A673 (cell line): ENCODE measurements at regions not wholly inside any gene's neighbourhood (a gene's known extent, or its start where the extent isn't known, plus 50 kb on each side); places are given as distances from the start of the nearest gene placed in this dataset.

ENCODE experiments used
- BruUV-seq: library from RNA; stranded (reverse); fragments of 400-500 nt; replicated peaks from 2 replicates; lab custom pipeline; 2021; lab: Mats Ljungman, UMichigan
- CTCF ChIA-PET: fragments of 300-600 bp; sonication (Branson Sonifier 250); formaldehyde crosslinking; loops from one replicate; lab custom pipeline; 2022; ENCODE audit warnings: antibody characterized with exemption; lab: Charles Lee
- POLR2A ChIA-PET: fragments of 300-600 bp; sonication (Branson Sonifier 250); formaldehyde crosslinking; loops from one replicate; lab custom pipeline; 2022; ENCODE audit warnings: antibody characterized with exemption; ENCODE audit not compliant: low non-redundant PET; lab: Charles Lee
- DNase-seq: peaks from one replicate; pipeline ENCODE4 v3.0.0-alpha.2; 2015; ENCODE audit warnings: low spot score
- H3K27ac ChIP-seq: fragments of 200-600 bp; sonication (generic); 2 replicates; pipeline ENCODE4 v1.5.1; 2016; ENCODE audit warnings: mixed run types, low read depth, mild to moderate bottlenecking, mixed read lengths, antibody characterized with exemption, low read length; ENCODE audit not compliant: poor library complexity, severe bottlenecking
- H3K27me3 ChIP-seq: fragments of 200-600 bp; sonication (generic); replicated peaks from 2 replicates; pipeline ENCODE4 v1.6.1; 2017; ENCODE audit warnings: mixed run types, low read depth, mild to moderate bottlenecking, mixed read lengths, antibody characterized with exemption, low read length; ENCODE audit not compliant: insufficient read depth, poor library complexity
- H3K36me3 ChIP-seq: fragments of 200-600 bp; sonication (generic); 2 replicates; pipeline ENCODE4 v1.6.1; 2016; ENCODE audit warnings: mixed run types, mild to moderate bottlenecking, mixed read lengths, antibody characterized with exemption, low read length; ENCODE audit not compliant: insufficient read depth, poor library complexity, severe bottlenecking
- H3K4me1 ChIP-seq: fragments of 200-600 bp; sonication (generic); 2 replicates; pipeline ENCODE4 v1.6.1; 2017; ENCODE audit warnings: mixed run types, mild to moderate bottlenecking, mixed read lengths, antibody characterized with exemption, low read length; ENCODE audit not compliant: insufficient read depth, poor library complexity, severe bottlenecking
- H3K4me3 ChIP-seq: fragments of 200-600 bp; sonication (generic); 2 replicates; pipeline ENCODE4 v1.5.1; 2016; ENCODE audit warnings: low read depth, mixed run types, mild to moderate bottlenecking, mixed read lengths, low read length; ENCODE audit not compliant: poor library complexity, severe bottlenecking
- H3K9me3 ChIP-seq: fragments of 200-600 bp; sonication (generic); 2 replicates; pipeline ENCODE4 v1.6.1; 2016; ENCODE audit warnings: mixed run types, low read depth, mild to moderate bottlenecking, mixed read lengths, antibody characterized with exemption, low read length; ENCODE audit not compliant: poor library complexity, severe bottlenecking
- EZH2 ChIP-seq: fragments of 200-600 bp; sonication (generic); IDR thresholded peaks from 2 replicates; pipeline ENCODE4 v1.6.1; 2017; ENCODE audit warnings: borderline replicate concordance, low read depth, mild to moderate bottlenecking, mixed read lengths, antibody characterized with exemption, low read length; ENCODE audit not compliant: poor library complexity, severe bottlenecking
- intact Hi-C: fragments of 100-400 bp; cut with micrococcal nuclease; formaldehyde crosslinking; loops from one replicate; pipeline ENCODE4 v1.10.0; 2022; ENCODE audit not compliant: unreplicated experiment
- TF ChIP-seq, protein P1 (sequence below): fragments of 300-800, 200-600 bp; sonication (generic); conservative IDR thresholded peaks from 2 replicates; pipeline ENCODE4 v1.5.1; 2017; ENCODE audit warnings: low read depth, mild to moderate bottlenecking, antibody characterized with exemption, low read length, moderate library complexity, mixed read lengths

DNA sequence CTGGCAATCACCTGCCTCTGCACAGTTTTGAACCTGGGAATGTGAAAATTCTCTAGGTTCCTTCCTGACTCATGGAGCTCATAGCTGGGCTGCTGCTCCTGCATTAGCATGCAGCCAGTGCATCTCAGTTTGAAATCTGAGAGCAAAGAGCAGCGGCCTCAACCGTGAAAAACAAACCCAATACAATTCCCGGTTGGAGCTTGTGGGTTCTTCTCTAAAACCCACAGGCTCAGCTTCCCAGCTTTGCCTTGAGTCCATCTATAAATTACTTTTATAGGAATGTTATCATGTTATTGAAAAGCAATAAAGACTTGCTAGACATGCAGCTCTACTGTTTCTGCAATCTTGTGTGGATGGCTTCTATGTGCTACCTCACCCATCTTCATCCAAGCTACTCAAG is 191.7 kb downstream of the CXCL12 start:
- no peaks in the 10 kb centered on the region for H3K27me3 ChIP-seq
- no peaks in the 10 kb centered on the region for H3K4me1 ChIP-seq
- ChIA-PET POLR2A (no interaction called here), CTCF (no interaction called here)
- DNase-seq, result no peak
- no peak overlapping the region for H3K27ac ChIP-seq
- no TSS peak for BruUV-seq
- no peaks in the 10 kb centered on the region for H3K36me3 ChIP-seq
- H3K4me3 ChIP-seq, result no peak overlapping the region
- TF ChIP-seq, protein P1, sequence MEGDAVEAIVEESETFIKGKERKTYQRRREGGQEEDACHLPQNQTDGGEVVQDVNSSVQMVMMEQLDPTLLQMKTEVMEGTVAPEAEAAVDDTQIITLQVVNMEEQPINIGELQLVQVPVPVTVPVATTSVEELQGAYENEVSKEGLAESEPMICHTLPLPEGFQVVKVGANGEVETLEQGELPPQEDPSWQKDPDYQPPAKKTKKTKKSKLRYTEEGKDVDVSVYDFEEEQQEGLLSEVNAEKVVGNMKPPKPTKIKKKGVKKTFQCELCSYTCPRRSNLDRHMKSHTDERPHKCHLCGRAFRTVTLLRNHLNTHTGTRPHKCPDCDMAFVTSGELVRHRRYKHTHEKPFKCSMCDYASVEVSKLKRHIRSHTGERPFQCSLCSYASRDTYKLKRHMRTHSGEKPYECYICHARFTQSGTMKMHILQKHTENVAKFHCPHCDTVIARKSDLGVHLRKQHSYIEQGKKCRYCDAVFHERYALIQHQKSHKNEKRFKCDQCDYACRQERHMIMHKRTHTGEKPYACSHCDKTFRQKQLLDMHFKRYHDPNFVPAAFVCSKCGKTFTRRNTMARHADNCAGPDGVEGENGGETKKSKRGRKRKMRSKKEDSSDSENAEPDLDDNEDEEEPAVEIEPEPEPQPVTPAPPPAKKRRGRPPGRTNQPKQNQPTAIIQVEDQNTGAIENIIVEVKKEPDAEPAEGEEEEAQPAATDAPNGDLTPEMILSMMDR, result no peak
- no peak for TF ChIP-seq EZH2
- intact Hi-C loops, result no loop called here
- no peaks in the 10 kb centered on the region for H3K9me3 ChIP-seq

DNA sequence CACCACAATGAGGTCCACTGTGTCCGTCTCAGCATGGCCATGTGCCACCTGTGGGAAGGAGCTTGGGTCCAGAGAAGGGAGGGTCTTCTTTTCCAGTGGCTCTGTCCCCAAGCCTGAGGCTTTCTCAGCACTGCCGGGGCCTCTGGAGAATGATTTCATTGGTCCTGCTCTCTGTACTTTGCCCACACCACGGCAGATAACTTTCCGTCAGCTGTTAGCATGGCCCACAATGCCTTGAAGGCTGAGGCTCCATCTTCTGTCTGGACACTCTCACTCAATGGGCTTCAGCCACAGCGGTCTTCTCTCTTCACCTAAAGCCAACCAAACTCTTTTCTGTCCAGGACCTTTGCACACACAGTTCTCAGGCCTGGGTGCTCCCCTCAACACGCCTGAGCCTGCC is 192.5 kb downstream of the CXCL12 start:
- H3K27ac ChIP-seq, result no peak overlapping the region
- no peaks in the 10 kb centered on the region for H3K9me3 ChIP-seq
- no peaks in the 10 kb centered on the region for H3K36me3 ChIP-seq
- BruUV-seq, result no TSS peak
- DNase-seq, result no peak
- POLR2A ChIA-PET, result no interaction called here
- CTCF ChIA-PET, result no interaction called here
- no peaks in the 10 kb centered on the region for H3K27me3 ChIP-seq
- no peak for TF ChIP-seq EZH2
- TF ChIP-seq, protein P1, result no peak
- no peak overlapping the region for H3K4me3 ChIP-seq
- no peaks in the 10 kb centered on the region for H3K4me1 ChIP-seq
- intact Hi-C loops, result no loop called here

DNA sequence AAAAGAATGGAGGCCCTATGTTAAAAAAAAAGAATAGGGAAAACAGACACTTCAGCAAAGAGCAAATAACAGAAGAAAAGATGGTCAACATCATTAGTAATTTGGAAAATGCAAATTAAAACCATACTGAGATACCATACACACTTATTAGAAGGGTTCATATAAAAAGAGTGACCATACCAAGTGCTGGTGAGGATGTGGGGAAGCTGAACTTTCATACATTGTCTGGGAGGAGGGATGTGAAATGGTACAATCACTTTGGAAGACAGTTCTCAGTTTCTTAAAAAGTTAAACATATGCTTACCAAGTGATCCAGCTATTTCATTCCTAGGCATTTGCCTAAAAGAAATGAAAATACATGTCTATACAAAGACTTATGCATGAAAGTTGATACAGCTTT is 194.4 kb downstream of the CXCL12 start:
- no peak overlapping the region for H3K27ac ChIP-seq
- intact Hi-C loops, result no loop called here
- H3K36me3 ChIP-seq, result no peaks in the 10 kb centered on the region
- no peak for DNase-seq
- H3K27me3 ChIP-seq, result no peaks in the 10 kb centered on the region
- CTCF ChIA-PET, result no interaction called here
- H3K4me3 ChIP-seq, result no peak overlapping the region
- no peak for TF ChIP-seq EZH2
- TF ChIP-seq, protein P1, result no peak
- BruUV-seq, result no TSS peak
- POLR2A ChIA-PET, result no interaction called here
- no peaks in the 10 kb centered on the region for H3K4me1 ChIP-seq
- H3K9me3 ChIP-seq, result no peaks in the 10 kb centered on the region
